Trophoblast cell (in vitro differentiated cells and primary cell): ENCODE measurements at regions not wholly inside any gene's neighbourhood (a gene's known extent, or its start where the extent isn't known, plus 50 kb on each side); places are given as distances from the start of the nearest gene placed in this dataset.

ENCODE experiments used
- DNase-seq, 2 donors: peaks; one replicate each; pipeline ENCODE4 v3.0.0-alpha.2; 2016
- H2AFZ ChIP-seq: 2 replicates; pipeline ENCODE4 v1.6.1; 2013; ENCODE audit warnings: low read length, moderate library complexity, mild to moderate bottlenecking; ENCODE audit not compliant: insufficient read depth, poor library complexity
- H2AK5ac ChIP-seq: 2 replicates; pipeline ENCODE4 v1.6.1; 2013; ENCODE audit warnings: mild to moderate bottlenecking, low read length
- H2BK120ac ChIP-seq: 2 replicates; pipeline ENCODE4 v1.6.1; 2013; ENCODE audit warnings: low read length, mild to moderate bottlenecking, moderate library complexity; ENCODE audit not compliant: insufficient read depth, poor library complexity
- H2BK12ac ChIP-seq: 2 replicates; pipeline ENCODE4 v1.6.1; 2013; ENCODE audit warnings: mild to moderate bottlenecking, low read length, moderate library complexity
- H2BK5ac ChIP-seq: 2 replicates; pipeline ENCODE4 v1.6.1; 2013; ENCODE audit warnings: low read length, low read depth, moderate library complexity, mild to moderate bottlenecking; ENCODE audit not compliant: poor library complexity
- H3K14ac ChIP-seq: 2 replicates; pipeline ENCODE4 v1.6.1; 2013; ENCODE audit warnings: mild to moderate bottlenecking, low read length
- H3K18ac ChIP-seq: 2 replicates; pipeline ENCODE4 v1.6.1; 2013; ENCODE audit warnings: mild to moderate bottlenecking, low read length
- H3K23ac ChIP-seq: 2 replicates; pipeline ENCODE4 v1.6.1; 2013; ENCODE audit warnings: low read length
- H3K27ac ChIP-seq: 2 replicates; pipeline ENCODE4 v1.5.1; 2013; ENCODE audit warnings: low read depth, mild to moderate bottlenecking, inconsistent platforms, low read length, moderate library complexity
- H3K27me3 ChIP-seq: 2 replicates; pipeline ENCODE4 v1.6.1; 2013; ENCODE audit warnings: inconsistent platforms, mild to moderate bottlenecking, low read length, moderate library complexity; ENCODE audit not compliant: insufficient read depth
- H3K36me3 ChIP-seq, 2 experiments: 1 replicate in 1 of 2; 2 replicates in 1 of 2; pipeline ENCODE4 v1.6.1; 2013; ENCODE audit warnings: low read length in 2 of 2, mild to moderate bottlenecking in 2 of 2, moderate library complexity in 1 of 2; ENCODE audit not compliant: insufficient read depth in 2 of 2, control insufficient read depth in 1 of 2
- H3K4ac ChIP-seq: 2 replicates; pipeline ENCODE4 v1.6.1; 2013; ENCODE audit warnings: low read depth, mild to moderate bottlenecking, low read length, moderate library complexity
- H3K4me1 ChIP-seq, 2 experiments: 1 replicate in 1 of 2; 2 replicates in 1 of 2; pipeline ENCODE4 v1.6.1; 2013; ENCODE audit warnings: low read length in 2 of 2, mild to moderate bottlenecking in 2 of 2, moderate library complexity in 1 of 2; ENCODE audit not compliant: insufficient read depth in 2 of 2, control insufficient read depth in 1 of 2
- H3K4me2 ChIP-seq: 2 replicates; pipeline ENCODE4 v1.6.1; 2013; ENCODE audit warnings: inconsistent platforms, mild to moderate bottlenecking, low read length, moderate library complexity
- H3K4me3 ChIP-seq: 2 replicates; pipeline ENCODE4 v1.5.1; 2013; ENCODE audit warnings: mild to moderate bottlenecking, low read depth, low read length, inconsistent platforms
- H3K79me1 ChIP-seq: one replicate; pipeline ENCODE4 v1.6.1; 2013; ENCODE audit warnings: low read length
- H3K79me2 ChIP-seq: 2 replicates; pipeline ENCODE4 v1.6.1; 2013; ENCODE audit warnings: low read length, mild to moderate bottlenecking; ENCODE audit not compliant: control insufficient read depth, insufficient read depth, poor library complexity
- H3K9ac ChIP-seq: 2 replicates; pipeline ENCODE4 v1.6.1; 2013; ENCODE audit warnings: mild to moderate bottlenecking, low read length
- H3K9me3 ChIP-seq: 2 replicates; pipeline ENCODE4 v1.6.1; 2013; ENCODE audit warnings: low read depth, mild to moderate bottlenecking, control low read depth, inconsistent platforms, low read length; ENCODE audit not compliant: insufficient read depth
- H4K12ac ChIP-seq: 2 replicates; pipeline ENCODE4 v1.6.1; 2013; ENCODE audit warnings: low read depth, mild to moderate bottlenecking, low read length, moderate library complexity
- H4K8ac ChIP-seq: 2 replicates; pipeline ENCODE4 v1.6.1; 2013; ENCODE audit warnings: low read depth, mild to moderate bottlenecking, low read length, moderate library complexity
- H4K91ac ChIP-seq: one replicate; pipeline ENCODE4 v1.6.1; 2013; ENCODE audit warnings: low read depth, mild to moderate bottlenecking, low read length, moderate library complexity
- WGBS: extraction: QIAGEN DNeasy Blood & Tissue Kit; methylation state at CpG from one replicate; pipeline ENCODE4 v1.1.7; 2013; ENCODE audit warnings: missing lambda C conversion rate; ENCODE audit not compliant: insufficient read length, insufficient coverage; ENCODE audit errors: extremely low coverage; 5-methylcytosine and 5-hydroxymethylcytosine counted together

- Histone ChIP-seq H3K4ac (no peak overlapping the region), H4K8ac (no peak overlapping the region), H3K79me1 (no peaks in the 10 kb centered on the region), H3K18ac (no peak overlapping the region), H3K9me3 (no peaks in the 10 kb centered on the region), H3K36me3 (no peaks in the 10 kb centered on the region), H3K27ac (no peak overlapping the region), H3K4me3 (no peak overlapping the region), H2BK5ac (no peak overlapping the region), H3K79me2 (no peaks in the 10 kb centered on the region), H4K12ac (no peak overlapping the region), H3K14ac (no peak overlapping the region), H3K4me2 (no peak overlapping the region), H3K23ac (no peak overlapping the region), H2BK12ac (no peak overlapping the region), H2BK120ac (no peak overlapping the region), H2AK5ac (no peak overlapping the region), H3K4me1 (no peaks in the 10 kb centered on the region), H4K91ac (no peak overlapping the region), H2AFZ (no peak overlapping the region), H3K9ac (no peak overlapping the region), H3K27me3 (no peaks in the 10 kb centered on the region)
- WGBS: no CpG with 5 or more reads among the region's 10 CpGs
- no peak for DNase-seq
These were observed 478.7 kb downstream of the MFSD1 start for GRCh38 chr3:159280386-159281191.

GRCh38 chr3:159293493-159293892 lies 491.6 kb downstream of the MFSD1 start:
- H3K27me3 ChIP-seq: no peaks in the 10 kb centered on the region
- no peak overlapping the region for H3K27ac ChIP-seq
- no CpG with 5 or more reads among the region's 1 CpG for WGBS
- H3K36me3 ChIP-seq: no peaks in the 10 kb centered on the region
- no peak overlapping the region for H2AFZ ChIP-seq
- no peak for DNase-seq
- no peak overlapping the region for H3K9ac ChIP-seq
- no peak overlapping the region for H3K4me3 ChIP-seq
- no peak overlapping the region for H2BK120ac ChIP-seq
- no peak overlapping the region for H3K4me2 ChIP-seq
- H3K9me3 ChIP-seq: no peaks in the 10 kb centered on the region
- H2AK5ac ChIP-seq: no peak overlapping the region
- no peak overlapping the region for H3K4ac ChIP-seq
- no peak overlapping the region for H4K8ac ChIP-seq
- H3K79me1 ChIP-seq: no peaks in the 10 kb centered on the region
- H3K14ac ChIP-seq: no peak overlapping the region
- H4K91ac ChIP-seq: no peak overlapping the region
- no peak overlapping the region for H4K12ac ChIP-seq
- H2BK12ac ChIP-seq: no peak overlapping the region
- H3K23ac ChIP-seq: no peak overlapping the region
- no peaks in the 10 kb centered on the region for H3K79me2 ChIP-seq
- H2BK5ac ChIP-seq: no peak overlapping the region
- H3K4me1 ChIP-seq: no peaks in the 10 kb centered on the region
- no peak overlapping the region for H3K18ac ChIP-seq

- H3K4ac ChIP-seq: no peak overlapping the region
- no peak overlapping the region for H2BK5ac ChIP-seq
- H2BK12ac ChIP-seq: no peak overlapping the region
- no peak overlapping the region for H2AFZ ChIP-seq
- no peaks in the 10 kb centered on the region for H3K36me3 ChIP-seq
- no peak overlapping the region for H3K18ac ChIP-seq
- H3K14ac ChIP-seq: no peak overlapping the region
- no peak overlapping the region for H3K9ac ChIP-seq
- H3K23ac ChIP-seq: no peak overlapping the region
- H3K79me2 ChIP-seq: no peaks in the 10 kb centered on the region
- H4K12ac ChIP-seq: no peak overlapping the region
- H3K4me3 ChIP-seq: no peak overlapping the region
- H3K79me1 ChIP-seq: no peaks in the 10 kb centered on the region
- no peak overlapping the region for H2BK120ac ChIP-seq
- DNase-seq: no peak
- H3K4me2 ChIP-seq: no peak overlapping the region
- no peak overlapping the region for H2AK5ac ChIP-seq
- no peak overlapping the region for H3K27ac ChIP-seq
- no peaks in the 10 kb centered on the region for H3K9me3 ChIP-seq
- WGBS: no CpG with 5 or more reads among the region's 1 CpG
- no peak overlapping the region for H4K91ac ChIP-seq
- no peaks in the 10 kb centered on the region for H3K4me1 ChIP-seq
- H4K8ac ChIP-seq: no peak overlapping the region
- H3K27me3 ChIP-seq: no peaks in the 10 kb centered on the region
These were observed 500.1 kb downstream of the MFSD1 start for GRCh38 chr3:159301961-159302360.

GRCh38 chr3:159305017-159305416 lies 503.2 kb downstream of the MFSD1 start:
- Histone ChIP-seq H4K12ac (no peak overlapping the region), H3K4ac (no peak overlapping the region)

More at GRCh38 chr3:159305017-159305416, 503.2 kb downstream of the MFSD1 start:
- Histone ChIP-seq H3K4me2 (no peak overlapping the region), H2BK5ac (no peak overlapping the region), H3K36me3 (no peaks in the 10 kb centered on the region), H4K91ac (no peak overlapping the region), H3K27me3 (no peaks in the 10 kb centered on the region), H3K9ac (no peak overlapping the region), H2AFZ (no peak overlapping the region), H3K79me2 (no peaks in the 10 kb centered on the region), H3K4me3 (no peak overlapping the region), H3K79me1 (no peaks in the 10 kb centered on the region), H3K23ac (no peak overlapping the region), H3K27ac (no peak overlapping the region), H3K18ac (no peak overlapping the region), H4K8ac (no peak overlapping the region), H3K14ac (no peak overlapping the region), H2AK5ac (no peak overlapping the region), H3K4me1 (no peaks in the 10 kb centered on the region), H3K9me3 (no peaks in the 10 kb centered on the region), H2BK12ac (no peak overlapping the region), H2BK120ac (no peak overlapping the region)
- DNase-seq: no peak
